Lower leg skin (tissue), 4 donors: ENCODE measurements at regions not wholly inside any gene's neighbourhood (a gene's known extent, or its start where the extent isn't known, plus 50 kb on each side); places are given as distances from the start of the nearest gene placed in this dataset.

Experiments used
- DNase-seq, 2 donors: peaks; one replicate each; pipeline ENCODE4 v3.0.0-alpha.2; 2019; ENCODE audit warnings: low spot score in 2 of 2
- H3K4me3 ChIP-seq: fragments of 200-600 bp; sonication (generic); 2 replicates; pipeline ENCODE4 v1.5.1; 2017; ENCODE audit warnings: mild to moderate bottlenecking, low read depth; ENCODE audit not compliant: poor library complexity, severe bottlenecking
- CTCF ChIP-seq, 3 donors: fragments of 450-650 bp; IDR thresholded peaks; one replicate each; pipeline ENCODE4 v1.5.1; 2016; ENCODE audit warnings: antibody characterized with exemption in 3 of 3, mild to moderate bottlenecking in 3 of 3, moderate library complexity in 2 of 3
- POLR2A ChIP-seq, 2 donors: fragments of 450-650 bp; IDR thresholded peaks; one replicate each; pipeline ENCODE4 v1.6.1; 2016 to 2017; ENCODE audit warnings: antibody characterized with exemption in 2 of 2, mild to moderate bottlenecking in 1 of 2, moderate library complexity in 1 of 2
- WGBS, 2 donors: methylation state at CpG; one replicate each; pipeline ENCODE4 v1.1.5; 2018; 5-methylcytosine and 5-hydroxymethylcytosine counted together
- intact Hi-C: fragments of 100-400 bp; cut with DNase I; formaldehyde crosslinking; loops from one replicate; pipeline ENCODE4 v1.15.0; 2023; ENCODE audit warnings: low total_unique reads

GRCh38 chr14:58718226-58719205 is 80.8 kb downstream of the DACT1 start:
- DNase-seq, result no peak
- intact Hi-C loops, result no loop called here
- TF ChIP-seq CTCF (IDR thresholded peaks at IDR 0.05) (no peak), POLR2A (IDR thresholded peaks at IDR 0.05) (no peak)
- 79 to 81% methylated on average over 5 of the region's 5 CpGs for WGBS, 2 donors
- H3K4me3 ChIP-seq, result no peak overlapping the region

GRCh38 chr14:58721723-58722122 is 84.0 kb downstream of the DACT1 start:
- H3K4me3 ChIP-seq, result no peak overlapping the region
- TF ChIP-seq CTCF (IDR thresholded peaks at IDR 0.05) (no peak), POLR2A (IDR thresholded peaks at IDR 0.05) (no peak)
- no peak for DNase-seq
- intact Hi-C loops, result no loop called here
- WGBS, 2 donors, result 86 to 90% methylated on average over 3 of the region's 3 CpGs

- H3K4me3 ChIP-seq, result no peak overlapping the region
- intact Hi-C loops, result no loop called here
Measured at GRCh38 chr14:58722441-58722840, 84.7 kb downstream of the DACT1 start.

GRCh38 chr14:58724206-58724605 is 86.4 kb downstream of the DACT1 start:
- no peak overlapping the region for H3K4me3 ChIP-seq
- intact Hi-C loops, result no loop called here
- DNase-seq, result no peak
- no peak for TF ChIP-seq POLR2A (IDR thresholded peaks at IDR 0.05)
- 82 to 86% methylated on average over 2 of the region's 2 CpGs for WGBS, 2 donors

More at GRCh38 chr14:58722441-58722840, 84.7 kb downstream of the DACT1 start:
- no peak for TF ChIP-seq POLR2A (IDR thresholded peaks at IDR 0.05)
- no peak for TF ChIP-seq CTCF (IDR thresholded peaks at IDR 0.05)
- no peak for DNase-seq
- WGBS, 2 donors, result 59% methylated on average over 4 of the region's 4 CpGs

GRCh38 chr14:58724702-58725101 is 86.9 kb downstream of the DACT1 start:
- intact Hi-C loops, result no loop called here
- WGBS, 2 donors, result 90 to 97% methylated on average over 1 of the region's 1 CpG
- no peak for DNase-seq
- TF ChIP-seq POLR2A (IDR thresholded peaks at IDR 0.05), result no peak
- TF ChIP-seq CTCF (IDR thresholded peaks at IDR 0.05), result no peak
- no peak overlapping the region for H3K4me3 ChIP-seq

- no peak overlapping the region for H3K4me3 ChIP-seq
- TF ChIP-seq CTCF (IDR thresholded peaks at IDR 0.05), result no peak
- no peak for TF ChIP-seq POLR2A (IDR thresholded peaks at IDR 0.05)
- no peak for DNase-seq
- intact Hi-C loops, result no loop called here
Measured at GRCh38 chr14:58725226-58725625, 87.5 kb downstream of the DACT1 start.
